GM12875 (cell line): ENCODE measurements at regions not wholly inside any gene's neighbourhood (a gene's known extent, or its start where the extent isn't known, plus 50 kb on each side); places are given as distances from the start of the nearest gene placed in this dataset.

ENCODE experiments used
- H3K4me3 ChIP-seq: one replicate; pipeline ENCODE4 v1.5.1; 2011; ENCODE audit warnings: low read depth, low read length, control low read depth
- TF ChIP-seq, protein P1 (sequence below): IDR thresholded peaks from 2 replicates; pipeline ENCODE4 v1.5.1; 2011; ENCODE audit warnings: low read depth, mild to moderate bottlenecking, control low read depth, inconsistent platforms, low read length, moderate library complexity, borderline replicate concordance; ENCODE audit not compliant: insufficient read depth

GRCh38 chr4:156413239-156414135 lies 459.8 kb upstream of the CTSO start:
- no peak overlapping the region for H3K4me3 ChIP-seq
- TF ChIP-seq, protein P1, sequence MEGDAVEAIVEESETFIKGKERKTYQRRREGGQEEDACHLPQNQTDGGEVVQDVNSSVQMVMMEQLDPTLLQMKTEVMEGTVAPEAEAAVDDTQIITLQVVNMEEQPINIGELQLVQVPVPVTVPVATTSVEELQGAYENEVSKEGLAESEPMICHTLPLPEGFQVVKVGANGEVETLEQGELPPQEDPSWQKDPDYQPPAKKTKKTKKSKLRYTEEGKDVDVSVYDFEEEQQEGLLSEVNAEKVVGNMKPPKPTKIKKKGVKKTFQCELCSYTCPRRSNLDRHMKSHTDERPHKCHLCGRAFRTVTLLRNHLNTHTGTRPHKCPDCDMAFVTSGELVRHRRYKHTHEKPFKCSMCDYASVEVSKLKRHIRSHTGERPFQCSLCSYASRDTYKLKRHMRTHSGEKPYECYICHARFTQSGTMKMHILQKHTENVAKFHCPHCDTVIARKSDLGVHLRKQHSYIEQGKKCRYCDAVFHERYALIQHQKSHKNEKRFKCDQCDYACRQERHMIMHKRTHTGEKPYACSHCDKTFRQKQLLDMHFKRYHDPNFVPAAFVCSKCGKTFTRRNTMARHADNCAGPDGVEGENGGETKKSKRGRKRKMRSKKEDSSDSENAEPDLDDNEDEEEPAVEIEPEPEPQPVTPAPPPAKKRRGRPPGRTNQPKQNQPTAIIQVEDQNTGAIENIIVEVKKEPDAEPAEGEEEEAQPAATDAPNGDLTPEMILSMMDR, result no peak

DNA sequence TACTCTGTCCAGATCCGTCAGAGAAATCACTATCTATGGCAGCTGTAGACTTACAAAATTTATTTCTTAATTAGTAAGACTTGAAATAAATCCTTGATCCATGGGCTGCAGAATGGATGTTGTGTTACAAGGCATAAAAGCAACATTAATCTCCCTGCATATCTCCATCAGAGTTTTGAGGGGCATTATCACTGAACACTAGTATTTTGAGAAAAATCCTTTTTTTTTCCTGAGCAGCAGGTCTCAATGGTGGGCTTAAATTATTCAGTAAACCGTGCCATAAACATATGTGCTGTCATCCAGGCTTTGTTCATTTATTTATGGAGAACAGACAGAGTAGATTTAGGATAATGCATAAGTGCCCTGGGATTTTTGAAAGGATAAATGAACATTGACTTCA lies 457.9 kb upstream of the CTSO start:
- TF ChIP-seq, protein P1, result no peak
- no peak overlapping the region for H3K4me3 ChIP-seq

GRCh38 chr4:156408749-156409148 lies 455.1 kb upstream of the CTSO start:
- no peak overlapping the region for H3K4me3 ChIP-seq
- TF ChIP-seq, protein P1, result no peak

DNA sequence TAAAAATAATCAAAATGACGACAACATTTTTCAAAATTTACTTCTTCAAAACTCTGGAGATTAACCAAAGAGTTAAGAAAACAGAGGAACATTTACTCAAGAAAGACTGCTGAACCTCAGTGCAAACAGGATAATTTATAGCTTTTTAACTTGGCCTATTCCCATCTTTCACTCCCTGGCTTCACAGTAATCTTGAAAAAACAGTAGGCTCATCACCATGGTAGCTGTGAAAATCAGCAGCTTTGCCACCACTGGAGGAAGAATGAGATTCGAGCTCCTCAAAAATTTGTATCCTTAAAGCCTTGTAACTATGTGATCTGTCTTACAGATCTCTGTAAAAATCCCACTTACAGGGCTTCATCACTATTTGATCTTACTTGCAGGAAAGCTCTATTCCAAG lies 447.7 kb upstream of the CTSO start:
- TF ChIP-seq, protein P1, result no peak
- H3K4me3 ChIP-seq, result no peak overlapping the region

GRCh38 chr4:156396534-156396933 lies 442.9 kb upstream of the CTSO start:
- TF ChIP-seq, protein P1, result no peak
- no peak overlapping the region for H3K4me3 ChIP-seq

- no peak overlapping the region for H3K4me3 ChIP-seq
- TF ChIP-seq, protein P1, result no peak
These were observed 437.6 kb upstream of the CTSO start for GRCh38 chr4:156391325-156391653.
